Neuron (in vitro differentiated cells): ENCODE measurements at regions not wholly inside any gene's neighbourhood (a gene's known extent, or its start where the extent isn't known, plus 50 kb on each side); places are given as distances from the start of the nearest gene placed in this dataset.

Source experiments
- H2AFZ ChIP-seq: one replicate; pipeline ENCODE4 v1.6.1; 2013; ENCODE audit warnings: low read depth, mild to moderate bottlenecking, inconsistent platforms, low read length, moderate library complexity
- H3K27me3 ChIP-seq: one replicate; pipeline ENCODE4 v1.6.1; 2013; ENCODE audit warnings: low read length; ENCODE audit not compliant: insufficient read depth
- H3K36me3 ChIP-seq: one replicate; pipeline ENCODE4 v1.6.1; 2013; ENCODE audit warnings: low read length; ENCODE audit not compliant: insufficient read depth
- H3K4me1 ChIP-seq: one replicate; pipeline ENCODE4 v1.6.1; 2013; ENCODE audit warnings: low read length; ENCODE audit not compliant: insufficient read depth
- H3K4me3 ChIP-seq: 2 replicates; pipeline ENCODE4 v1.5.1; 2013; ENCODE audit warnings: mild to moderate bottlenecking, low read length, moderate library complexity
- H3K9me3 ChIP-seq: one replicate; pipeline ENCODE4 v1.6.1; 2013; ENCODE audit warnings: low read length

DNA sequence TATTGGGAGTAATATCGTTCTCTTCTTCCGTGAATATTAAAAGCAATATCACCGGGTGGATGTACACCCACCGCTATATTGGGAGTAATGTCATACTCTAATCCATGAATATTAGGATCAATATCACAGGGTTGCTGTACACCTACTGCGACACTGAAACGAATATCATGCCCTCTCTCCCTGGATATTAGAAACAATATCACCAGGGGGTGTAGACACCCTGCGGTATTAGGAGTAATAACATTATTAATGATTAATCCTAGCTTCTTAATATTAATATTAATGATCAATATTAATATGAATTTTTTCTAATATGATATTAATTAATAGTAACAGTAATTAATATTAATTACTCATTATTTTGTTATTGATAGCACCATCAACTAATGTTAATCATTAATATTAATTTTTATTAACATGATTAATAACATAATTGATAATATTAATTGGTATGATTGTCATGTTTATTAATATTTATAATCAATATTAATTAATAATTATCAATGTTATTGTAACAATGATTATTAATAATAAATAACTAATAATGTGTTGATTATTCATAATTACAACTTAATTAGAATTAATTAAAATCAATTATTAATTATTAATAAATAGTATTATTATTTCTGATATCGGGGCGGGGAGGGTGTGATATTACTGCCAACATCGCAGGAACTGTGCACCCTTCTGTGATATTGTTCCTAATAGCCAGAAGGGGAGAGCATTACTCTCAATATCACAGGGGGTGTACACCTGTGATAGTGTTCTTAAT, 121.3 kb upstream of the C1GALT1 start:
- H3K36me3 ChIP-seq = no peaks in the 10 kb centered on the region

DNA sequence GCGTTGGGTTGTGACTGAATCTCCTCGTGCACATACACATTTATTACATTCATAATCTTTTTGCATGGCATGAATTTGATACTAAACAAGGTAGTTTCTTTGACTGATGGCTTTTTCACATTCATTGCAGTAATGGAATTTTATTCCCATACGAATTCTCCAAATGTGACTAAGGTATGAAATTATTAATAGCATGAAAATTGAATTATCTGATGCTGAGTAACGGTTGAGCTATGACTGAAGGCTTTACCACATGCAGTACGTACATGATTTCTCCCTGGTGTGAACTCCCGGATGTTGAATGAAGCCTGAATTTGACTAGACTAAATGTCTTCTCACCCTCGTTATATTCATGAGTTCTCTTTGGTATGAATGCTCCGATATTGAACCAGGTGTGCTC, 104.4 kb upstream of the C1GALT1 start:
- Histone ChIP-seq H3K36me3 (no peaks in the 10 kb centered on the region), H2AFZ (no peak overlapping the region), H3K4me1 (no peaks in the 10 kb centered on the region), H3K9me3 (no peaks in the 10 kb centered on the region), H3K27me3 (no peaks in the 10 kb centered on the region), H3K4me3 (no peak overlapping the region)

More for the DNA sequence above, 121.3 kb upstream of the C1GALT1 start:
- no peaks in the 10 kb centered on the region for H3K9me3 ChIP-seq
- no peaks in the 10 kb centered on the region for H3K4me1 ChIP-seq
- H3K4me3 ChIP-seq = no peak overlapping the region
- H2AFZ ChIP-seq = no peak overlapping the region
- no peaks in the 10 kb centered on the region for H3K27me3 ChIP-seq

- Histone ChIP-seq H3K36me3 (no peaks in the 10 kb centered on the region), H3K27me3 (no peaks in the 10 kb centered on the region), H3K4me3 (no peak overlapping the region), H2AFZ (no peak overlapping the region), H3K9me3 (no peaks in the 10 kb centered on the region), H3K4me1 (no peaks in the 10 kb centered on the region)
Measured at GRCh38 chr7:7080802-7081201, 101.5 kb upstream of the C1GALT1 start.

DNA sequence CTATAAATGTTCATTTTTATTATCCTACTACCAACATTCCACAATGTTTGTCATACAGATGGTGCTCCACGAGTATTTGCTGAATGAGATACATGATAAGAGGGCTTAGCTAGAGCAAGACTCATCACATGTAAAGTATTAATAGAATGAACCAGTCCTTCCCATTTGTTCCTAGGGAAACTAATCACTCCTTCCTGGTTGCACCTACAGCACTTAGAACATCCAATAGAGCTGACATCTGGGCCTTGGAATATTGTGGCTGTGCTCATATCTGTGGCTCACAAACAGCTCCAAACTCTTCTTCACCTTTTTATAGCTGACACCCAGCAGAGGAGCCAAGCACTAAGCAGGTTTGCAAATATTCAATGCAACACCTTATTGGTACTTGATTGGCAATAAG, 91.9 kb upstream of the C1GALT1 start:
- no peaks in the 10 kb centered on the region for H3K4me1 ChIP-seq
- no peaks in the 10 kb centered on the region for H3K36me3 ChIP-seq
- no peaks in the 10 kb centered on the region for H3K27me3 ChIP-seq
- no peak overlapping the region for H2AFZ ChIP-seq
- H3K9me3 ChIP-seq = no peaks in the 10 kb centered on the region
- H3K4me3 ChIP-seq = no peak overlapping the region

DNA sequence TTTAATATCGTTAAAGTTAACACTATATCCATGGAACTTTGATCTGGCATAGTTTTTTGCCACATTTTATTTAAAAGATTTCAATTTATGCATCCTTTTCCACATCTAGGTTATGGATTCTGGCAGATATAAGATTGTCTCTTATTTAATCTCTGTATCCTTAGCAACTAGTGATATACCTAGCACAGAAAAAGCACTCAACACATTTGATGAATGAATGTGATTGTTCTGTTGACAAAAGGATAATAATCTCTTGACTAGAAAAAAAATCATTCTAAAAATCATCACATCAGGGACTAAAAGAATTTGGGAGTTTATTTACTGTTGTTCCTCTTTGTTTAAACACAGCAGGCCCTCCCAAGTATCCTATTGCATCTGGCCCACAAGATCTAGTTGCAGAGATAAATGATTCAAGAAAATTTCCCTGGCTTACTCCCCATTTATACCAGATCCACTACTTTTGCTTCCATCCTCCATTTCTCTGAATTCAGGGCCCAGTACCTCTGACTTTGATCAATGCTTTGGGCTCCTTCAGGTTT, 84.0 kb upstream of the C1GALT1 start:
- Histone ChIP-seq H3K4me3 (no peak overlapping the region), H3K36me3 (no peaks in the 10 kb centered on the region), H2AFZ (no peak overlapping the region), H3K27me3 (no peaks in the 10 kb centered on the region), H3K4me1 (peaks cover 26% of the 10 kb centered on the region), H3K9me3 (no peaks in the 10 kb centered on the region)

DNA sequence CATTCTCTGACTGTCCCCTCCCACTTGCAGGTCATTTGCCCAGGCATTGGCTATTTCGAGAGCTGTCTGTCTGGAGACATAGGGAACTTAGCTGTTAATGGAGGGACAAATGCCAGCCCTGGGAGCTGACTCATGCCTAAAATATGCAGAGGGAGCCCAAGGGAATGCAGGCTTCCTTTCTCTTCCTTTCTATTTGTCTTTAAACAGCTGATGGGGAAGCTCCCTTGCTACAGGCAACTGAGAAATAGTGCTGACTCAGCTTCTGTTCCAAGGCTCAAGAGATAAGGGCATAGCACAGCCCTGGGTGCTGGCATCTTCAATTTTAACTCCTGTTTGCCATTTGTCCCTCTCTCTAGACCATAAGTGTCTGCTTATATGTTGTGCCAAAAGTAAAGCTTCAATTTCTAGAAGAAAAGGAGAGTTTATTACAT, 82.7 kb upstream of the C1GALT1 start:
- H3K4me1 ChIP-seq = peaks cover 26% of the 10 kb centered on the region
- H2AFZ ChIP-seq = peak overlapping the region; percentile 0
- no peaks in the 10 kb centered on the region for H3K9me3 ChIP-seq
- no peaks in the 10 kb centered on the region for H3K36me3 ChIP-seq
- H3K4me3 ChIP-seq = no peak overlapping the region
- no peaks in the 10 kb centered on the region for H3K27me3 ChIP-seq

DNA sequence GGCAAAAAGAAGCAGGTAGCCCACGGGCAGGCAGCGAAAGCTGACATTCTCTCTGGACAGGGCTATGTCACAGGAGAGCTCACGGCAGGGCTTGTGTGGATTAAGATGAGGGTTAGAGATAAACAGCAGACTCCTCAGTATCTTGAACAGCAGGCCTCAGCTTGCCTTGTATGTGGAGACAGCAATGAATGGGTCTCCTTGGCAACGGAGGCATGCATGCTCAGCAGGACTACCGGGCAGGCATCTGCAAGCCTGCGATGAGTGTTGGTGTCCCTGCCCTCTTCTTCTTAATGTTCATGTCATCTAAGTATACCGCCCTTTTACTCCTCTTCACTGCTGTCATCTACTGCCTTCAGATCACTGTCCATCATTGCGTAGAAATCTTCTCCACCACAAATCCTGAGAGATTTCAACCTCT, 81.9 kb upstream of the C1GALT1 start:
- peaks cover 26% of the 10 kb centered on the region for H3K4me1 ChIP-seq
- no peaks in the 10 kb centered on the region for H3K36me3 ChIP-seq
- peak overlapping the region; percentile 7 for H3K4me3 ChIP-seq
- H2AFZ ChIP-seq = no peak overlapping the region
- no peaks in the 10 kb centered on the region for H3K27me3 ChIP-seq
- H3K9me3 ChIP-seq = no peaks in the 10 kb centered on the region

GRCh38 chr7:7102906-7103305, 79.4 kb upstream of the C1GALT1 start:
- Histone ChIP-seq H3K4me3 (no peak overlapping the region), H3K9me3 (no peaks in the 10 kb centered on the region), H3K36me3 (no peaks in the 10 kb centered on the region), H2AFZ (no peak overlapping the region), H3K27me3 (no peaks in the 10 kb centered on the region), H3K4me1 (peaks cover 26% of the 10 kb centered on the region)

GRCh38 chr7:7103343-7104313, 78.7 kb upstream of the C1GALT1 start:
- no peaks in the 10 kb centered on the region for H3K27me3 ChIP-seq
- H3K4me1 ChIP-seq = peaks cover 26% of the 10 kb centered on the region
- no peak overlapping the region for H3K4me3 ChIP-seq
- no peaks in the 10 kb centered on the region for H3K9me3 ChIP-seq
- no peaks in the 10 kb centered on the region for H3K36me3 ChIP-seq
- no peak overlapping the region for H2AFZ ChIP-seq

DNA sequence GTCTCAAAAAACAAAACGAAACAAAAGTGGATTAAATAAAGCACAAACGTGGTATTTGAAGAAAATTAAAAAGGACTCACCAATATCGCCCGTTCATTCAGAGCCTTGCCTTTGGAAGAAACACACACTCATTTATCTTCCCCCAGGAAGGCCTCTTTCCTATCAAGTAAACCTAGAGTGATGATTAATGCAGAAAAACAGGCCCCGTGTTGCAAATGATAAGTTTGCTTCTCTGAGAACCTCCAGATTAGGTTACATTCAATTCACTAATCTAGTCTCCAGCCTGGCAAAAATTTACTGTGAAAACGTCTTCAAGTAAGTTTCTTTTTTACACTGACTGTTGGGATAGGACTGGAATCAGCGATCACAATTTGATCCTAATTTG, 78.0 kb upstream of the C1GALT1 start:
- H2AFZ ChIP-seq = no peak overlapping the region
- peaks cover 21% of the 10 kb centered on the region for H3K4me1 ChIP-seq
- no peak overlapping the region for H3K4me3 ChIP-seq
- H3K27me3 ChIP-seq = no peaks in the 10 kb centered on the region
- no peaks in the 10 kb centered on the region for H3K36me3 ChIP-seq
- H3K9me3 ChIP-seq = no peaks in the 10 kb centered on the region

DNA sequence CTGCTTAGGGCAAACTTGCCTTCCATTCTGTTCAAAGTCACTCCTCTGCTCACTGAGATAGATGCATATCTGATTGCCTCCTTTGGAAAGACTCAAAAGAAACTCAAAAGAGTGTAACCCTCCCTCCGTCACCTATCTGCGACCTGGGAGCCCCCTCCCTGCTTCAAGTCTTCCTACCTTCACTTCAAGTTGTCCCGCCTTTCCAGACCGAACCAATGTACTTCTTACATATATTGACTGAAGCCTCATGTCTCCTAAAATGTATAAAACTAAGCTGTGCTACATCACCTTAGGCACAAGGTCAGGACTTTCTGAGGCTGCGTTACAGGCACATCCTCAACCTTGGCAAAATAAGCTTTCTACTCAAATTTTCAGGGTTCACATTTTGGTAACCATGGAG, 77.4 kb upstream of the C1GALT1 start:
- Histone ChIP-seq H3K9me3 (no peaks in the 10 kb centered on the region), H3K36me3 (no peaks in the 10 kb centered on the region), H3K4me1 (peaks cover 14% of the 10 kb centered on the region), H3K27me3 (no peaks in the 10 kb centered on the region), H3K4me3 (no peak overlapping the region), H2AFZ (no peak overlapping the region)

DNA sequence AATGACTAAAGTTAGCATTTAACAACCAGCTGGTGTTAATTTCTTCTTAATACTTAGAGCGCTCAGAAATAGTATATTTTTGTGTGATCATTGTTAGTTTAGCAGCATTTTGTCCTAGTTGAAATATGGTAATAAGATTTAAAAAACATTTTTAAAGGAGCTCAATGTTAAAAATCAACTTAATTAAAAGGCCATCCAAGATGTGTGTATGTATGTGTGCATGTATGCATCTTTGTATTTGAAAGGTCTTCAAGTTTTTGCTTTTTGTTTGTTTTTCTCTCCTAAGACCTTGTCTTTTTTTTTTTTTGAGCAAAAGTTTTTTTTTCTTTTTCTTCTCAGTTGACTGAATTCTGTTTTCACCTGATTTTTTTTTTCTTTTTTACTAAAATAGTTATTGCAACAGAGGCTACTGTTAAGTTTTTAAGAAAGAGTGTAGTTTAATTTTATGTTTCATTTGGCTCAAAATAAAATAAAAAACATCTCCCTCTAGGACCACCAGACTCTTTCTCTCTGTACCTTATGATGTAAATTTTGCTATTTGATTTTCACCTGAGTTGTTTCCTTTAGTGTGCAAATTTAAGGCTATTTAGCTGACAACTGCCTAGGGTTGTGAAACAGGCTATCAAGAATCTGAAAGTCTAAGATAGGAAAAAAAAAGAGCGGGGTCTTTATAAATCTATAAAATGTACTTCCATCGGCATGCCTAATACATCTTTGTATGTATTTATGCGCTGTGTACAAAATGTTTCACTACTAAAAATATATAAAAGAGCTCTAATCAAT, 76.4 kb upstream of the C1GALT1 start:
- Histone ChIP-seq H3K4me1 (peaks cover 4% of the 10 kb centered on the region), H2AFZ (no peak overlapping the region), H3K4me3 (no peak overlapping the region), H3K36me3 (no peaks in the 10 kb centered on the region), H3K9me3 (no peaks in the 10 kb centered on the region), H3K27me3 (no peaks in the 10 kb centered on the region)
